ENCODE measurements at regions not wholly inside any gene's neighbourhood (a gene's known extent, or its start where the extent isn't known, plus 50 kb on each side); places are given as distances from the start of the nearest gene placed in this dataset.

- no peaks in the 10 kb centered on the region for H3F3A ChIP-seq (ENCODE audit: control insufficient read depth, insufficient read depth)
- no peak overlapping the region for H3K4me2 ChIP-seq (ENCODE audit: low read length)
- no peaks in the 10 kb centered on the region for H3K36me3 ChIP-seq (ENCODE audit: control insufficient read depth, low read length)
- no peaks in the 10 kb centered on the region for H3K79me2 ChIP-seq (ENCODE audit: control insufficient read depth, low read length)
- H3K4me3 ChIP-seq (ENCODE audit: low read length), result no peak overlapping the region
- H3K4me1 ChIP-seq (ENCODE audit: control insufficient read depth, low read length), result peaks cover 16% of the 10 kb centered on the region
- H3K27ac ChIP-seq (ENCODE audit: low read depth, low read length), result no peak overlapping the region
- no peaks in the 10 kb centered on the region for H3K9me2 ChIP-seq (replicated peaks; ENCODE audit: control insufficient read depth, low read length)
- TF ChIP-seq CTCF (IDR thresholded peaks at IDR 0.05; ENCODE audit: low read depth, low read length, poor library complexity, severe bottlenecking), result no peak
- TF ChIP-seq EZH2phosphoT487 (IDR thresholded peaks at IDR 0.05; ENCODE audit: borderline replicate concordance, low read length), result no peak
- H4K20me1 ChIP-seq (ENCODE audit: control insufficient read depth, insufficient read depth, low read depth, low read length), result no peaks in the 10 kb centered on the region
- H3K9me3 ChIP-seq (ENCODE audit: control insufficient read depth, insufficient read depth, low read length), result no peaks in the 10 kb centered on the region
- H3K27me3 ChIP-seq (ENCODE audit: control insufficient read depth, low read length), result peaks cover 23% of the 10 kb centered on the region
These were observed 222.4 kb upstream of the ID2 start for GRCh38 chr2:8459474-8459873.

GRCh38 chr2:8461341-8461740 is 220.5 kb upstream of the ID2 start:
- Histone ChIP-seq H3K36me3 (ENCODE audit: control insufficient read depth, low read length) (no peaks in the 10 kb centered on the region), H3K9me2 (replicated peaks; ENCODE audit: control insufficient read depth, low read length) (no peaks in the 10 kb centered on the region), H3K79me2 (ENCODE audit: control insufficient read depth, low read length) (no peaks in the 10 kb centered on the region), H3K27me3 (ENCODE audit: control insufficient read depth, low read length) (peaks cover 17% of the 10 kb centered on the region), H4K20me1 (ENCODE audit: control insufficient read depth, insufficient read depth, low read depth, low read length) (no peaks in the 10 kb centered on the region), H3K4me1 (ENCODE audit: control insufficient read depth, low read length) (peaks cover 16% of the 10 kb centered on the region), H3K9me3 (ENCODE audit: control insufficient read depth, insufficient read depth, low read length) (no peaks in the 10 kb centered on the region), H3K27ac (ENCODE audit: low read depth, low read length) (no peak overlapping the region), H3F3A (ENCODE audit: control insufficient read depth, insufficient read depth) (no peaks in the 10 kb centered on the region), H3K4me2 (ENCODE audit: low read length) (no peak overlapping the region), H3K4me3 (ENCODE audit: low read length) (no peak overlapping the region)
- no peak for TF ChIP-seq CTCF (IDR thresholded peaks at IDR 0.05; ENCODE audit: low read depth, low read length, poor library complexity, severe bottlenecking)
- no peak for TF ChIP-seq EZH2phosphoT487 (IDR thresholded peaks at IDR 0.05; ENCODE audit: borderline replicate concordance, low read length)

DNA sequence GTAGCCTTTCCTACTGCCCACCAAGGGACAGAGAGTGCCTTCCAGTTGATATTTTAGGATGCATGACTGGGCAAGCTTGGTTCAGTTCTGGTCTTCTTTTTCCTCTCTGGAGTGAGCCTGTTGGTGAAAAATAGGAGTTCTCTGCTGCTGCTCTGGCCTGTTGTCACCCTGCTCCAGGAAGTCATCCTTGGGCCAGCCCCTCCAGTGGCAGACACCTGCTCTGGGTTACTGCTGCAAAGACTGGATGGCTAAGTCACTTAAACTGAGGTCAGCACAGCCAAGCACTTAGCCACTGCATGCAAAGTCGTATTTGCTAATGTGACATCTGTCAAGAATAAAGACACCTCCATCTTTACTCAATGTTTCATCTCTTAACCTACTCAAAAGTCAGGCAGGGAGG is 219.6 kb upstream of the ID2 start:
- Histone ChIP-seq H3K9me3 (ENCODE audit: control insufficient read depth, insufficient read depth, low read length) (no peaks in the 10 kb centered on the region), H3K79me2 (ENCODE audit: control insufficient read depth, low read length) (no peaks in the 10 kb centered on the region), H4K20me1 (ENCODE audit: control insufficient read depth, insufficient read depth, low read depth, low read length) (no peaks in the 10 kb centered on the region), H3K9me2 (replicated peaks; ENCODE audit: control insufficient read depth, low read length) (no peaks in the 10 kb centered on the region), H3K4me1 (ENCODE audit: control insufficient read depth, low read length) (peaks cover 14% of the 10 kb centered on the region), H3F3A (ENCODE audit: control insufficient read depth, insufficient read depth) (no peaks in the 10 kb centered on the region), H3K27ac (ENCODE audit: low read depth, low read length) (no peak overlapping the region), H3K4me2 (ENCODE audit: low read length) (no peak overlapping the region), H3K4me3 (ENCODE audit: low read length) (no peak overlapping the region), H3K36me3 (ENCODE audit: control insufficient read depth, low read length) (no peaks in the 10 kb centered on the region), H3K27me3 (ENCODE audit: control insufficient read depth, low read length) (peaks cover 7% of the 10 kb centered on the region)
- no peak for TF ChIP-seq CTCF (IDR thresholded peaks at IDR 0.05; ENCODE audit: low read depth, low read length, poor library complexity, severe bottlenecking)
- TF ChIP-seq EZH2phosphoT487 (IDR thresholded peaks at IDR 0.05; ENCODE audit: borderline replicate concordance, low read length), result no peak

Data from DOHH2 (cell line).